ENCODE measurements at regions not wholly inside any gene's neighbourhood (a gene's known extent, or its start where the extent isn't known, plus 50 kb on each side); places are given as distances from the start of the nearest gene placed in this dataset.
"Not testable (repeated sequence)": the region's sequence is repeated elsewhere in the genome, so short reads cannot be mapped to it uniquely, and the experiment has no call there.

- Histone ChIP-seq H3K27ac (no peak overlapping the region), H3K4me3 (no peak overlapping the region)
Observed at GRCh38 chr7:138303230-138304070, 156.6 kb upstream of the TRIM24 start.

GRCh38 chr7:138304071-138304320, 156.1 kb upstream of the TRIM24 start:
- Histone ChIP-seq H3K4me3 (no peak overlapping the region), H3K27ac (no peak overlapping the region)

- H3K4me3 ChIP-seq = no peak overlapping the region
Observed at GRCh38 chr7:138307633-138308032, 152.4 kb upstream of the TRIM24 start.

GRCh38 chr7:138308136-138308535, 151.9 kb upstream of the TRIM24 start:
- Histone ChIP-seq H3K27ac (no peak overlapping the region), H3K4me3 (no peak overlapping the region)

More at GRCh38 chr7:138307633-138308032, 152.4 kb upstream of the TRIM24 start:
- H3K27ac ChIP-seq = no peak overlapping the region

- H3K4me3 ChIP-seq = no peak overlapping the region
- H3K27ac ChIP-seq = no peak overlapping the region
Observed at GRCh38 chr7:138309186-138309585, 150.9 kb upstream of the TRIM24 start.

GRCh38 chr7:138313829-138314178, 146.3 kb upstream of the TRIM24 start:
- no peak overlapping the region for H3K4me3 ChIP-seq
- no peak overlapping the region for H3K27ac ChIP-seq

- Histone ChIP-seq H3K27ac (no peak overlapping the region), H3K4me3 (no peak overlapping the region)
Observed at GRCh38 chr7:138316421-138317043, 143.5 kb upstream of the TRIM24 start.

- H3K4me3 ChIP-seq = no peak overlapping the region
- H3K27ac ChIP-seq = no peak overlapping the region
Observed at GRCh38 chr7:138317044-138317596, 142.9 kb upstream of the TRIM24 start.

GRCh38 chr7:138324941-138325340, 135.1 kb upstream of the TRIM24 start:
- Histone ChIP-seq H3K27ac (no peak overlapping the region), H3K4me3 (no peak overlapping the region)

- no peak overlapping the region for H3K4me3 ChIP-seq
- no peak overlapping the region for H3K27ac ChIP-seq
Observed at GRCh38 chr7:138325434-138325833, 134.6 kb upstream of the TRIM24 start.

GRCh38 chr7:138328215-138328614, 131.8 kb upstream of the TRIM24 start:
- H3K4me3 ChIP-seq = no peak overlapping the region
- no peak overlapping the region for H3K27ac ChIP-seq

- not testable (repeated sequence) for H3K27ac ChIP-seq, H3K4me3 ChIP-seq
Observed at GRCh38 chr7:138332850-138333249, 127.2 kb upstream of the TRIM24 start.

GRCh38 chr7:138338361-138338760, 121.7 kb upstream of the TRIM24 start:
- Histone ChIP-seq H3K27ac (no peak overlapping the region), H3K4me3 (no peak overlapping the region)

GRCh38 chr7:138339229-138339628, 120.8 kb upstream of the TRIM24 start:
- H3K27ac ChIP-seq, H3K4me3 ChIP-seq: not testable (repeated sequence)

GRCh38 chr7:138342990-138343389, 117.1 kb upstream of the TRIM24 start:
- Histone ChIP-seq H3K27ac (no peak overlapping the region), H3K4me3 (no peak overlapping the region)

- Histone ChIP-seq H3K4me3 (no peak overlapping the region), H3K27ac (no peak overlapping the region)
Observed at GRCh38 chr7:138345567-138345966, 114.5 kb upstream of the TRIM24 start.

- Histone ChIP-seq H3K27ac (no peak overlapping the region), H3K4me3 (no peak overlapping the region)
Observed at GRCh38 chr7:138346975-138347374, 113.1 kb upstream of the TRIM24 start.

GRCh38 chr7:138349841-138350700, 110.0 kb upstream of the TRIM24 start:
- Histone ChIP-seq H3K27ac (no peak overlapping the region), H3K4me3 (no peak overlapping the region)

- H3K27ac ChIP-seq = no peak overlapping the region
- H3K4me3 ChIP-seq = no peak overlapping the region
Observed at GRCh38 chr7:138350701-138351357, 109.2 kb upstream of the TRIM24 start.

Data from skin epidermis (tissue), 12 donors.